Activated CD4-positive, alpha-beta memory T cell treated with anti-CD3 and anti-CD28 coated beads for 36 hours (primary cell): ENCODE measurements at regions not wholly inside any gene's neighbourhood (a gene's known extent, or its start where the extent isn't known, plus 50 kb on each side); places are given as distances from the start of the nearest gene placed in this dataset.

ENCODE experiments used
- CTCF ChIA-PET: fragments of 350-600 bp; sonication (Branson Sonifier 250); formaldehyde crosslinking; loops from one replicate; lab custom pipeline; 2021; ENCODE audit warnings: antibody characterized with exemption, inconsistent platforms; lab: Charles Lee
- POLR2A ChIA-PET: fragments of 350-600 bp; sonication (Branson Sonifier 250); formaldehyde crosslinking; loops from one replicate; lab custom pipeline; 2021; ENCODE audit warnings: antibody characterized with exemption; lab: Charles Lee
- DNase-seq: peaks from one replicate; pipeline ENCODE4 v3.0.0-alpha.2; 2020
- H3K27ac Mint-ChIP-seq: one replicate; pipeline ENCODE4 v1.8.0; 2021; ENCODE audit warnings: mixed read lengths
- H3K27me3 Mint-ChIP-seq: one replicate; pipeline ENCODE4 v1.8.0; 2021; ENCODE audit warnings: mixed read lengths
- H3K36me3 Mint-ChIP-seq: one replicate; pipeline ENCODE4 v1.8.0; 2021; ENCODE audit warnings: mixed read lengths
- H3K4me1 Mint-ChIP-seq: one replicate; pipeline ENCODE4 v1.8.0; 2021; ENCODE audit warnings: low read depth, mixed read lengths
- H3K4me3 Mint-ChIP-seq: one replicate; pipeline ENCODE4 v1.8.0; 2021; ENCODE audit warnings: mild to moderate bottlenecking, mixed read lengths
- H3K9me3 Mint-ChIP-seq: one replicate; pipeline ENCODE4 v1.8.0; 2021; ENCODE audit warnings: mixed read lengths
- intact Hi-C: fragments of 100-400 bp; cut with micrococcal nuclease; formaldehyde crosslinking; loops from one replicate; pipeline ENCODE4 v1.15.1; 2023

GRCh38 chr3:106720510-106720909, 656.7 kb upstream of the CCDC54 start:
- intact Hi-C loops: no loop called here
- Mint-ChIP-seq H3K36me3 (no peaks in the 10 kb centered on the region), H3K27me3 (peaks cover 1% of the 10 kb centered on the region), H3K9me3 (no peaks in the 10 kb centered on the region), H3K27ac (no peak overlapping the region), H3K4me1 (no peaks in the 10 kb centered on the region), H3K4me3 (no peak overlapping the region)
- DNase-seq: no peak
- ChIA-PET CTCF (no interaction called here), POLR2A (no interaction called here)

GRCh38 chr3:106725566-106725965, 651.7 kb upstream of the CCDC54 start:
- intact Hi-C loops: no loop called here

GRCh38 chr3:106728315-106729098, 648.7 kb upstream of the CCDC54 start:
- H3K36me3 Mint-ChIP-seq: no peaks in the 10 kb centered on the region
- no peak for DNase-seq
- intact Hi-C loops: no loop called here
- CTCF ChIA-PET: no interaction called here
- no peaks in the 10 kb centered on the region for H3K9me3 Mint-ChIP-seq
- H3K27me3 Mint-ChIP-seq: peaks cover 1% of the 10 kb centered on the region
- H3K4me1 Mint-ChIP-seq: no peaks in the 10 kb centered on the region
- POLR2A ChIA-PET: no interaction called here
- no peak overlapping the region for H3K4me3 Mint-ChIP-seq
- no peak overlapping the region for H3K27ac Mint-ChIP-seq

More at GRCh38 chr3:106725566-106725965, 651.7 kb upstream of the CCDC54 start:
- POLR2A ChIA-PET: no interaction called here
- Mint-ChIP-seq H3K27me3 (peaks cover 1% of the 10 kb centered on the region), H3K36me3 (no peaks in the 10 kb centered on the region), H3K27ac (no peak overlapping the region), H3K4me3 (no peak overlapping the region), H3K9me3 (no peaks in the 10 kb centered on the region), H3K4me1 (no peaks in the 10 kb centered on the region)
- CTCF ChIA-PET: no interaction called here
- no peak for DNase-seq

GRCh38 chr3:106729481-106729880, 647.8 kb upstream of the CCDC54 start:
- no peaks in the 10 kb centered on the region for H3K36me3 Mint-ChIP-seq
- ChIA-PET CTCF (no interaction called here), POLR2A (no interaction called here)
- no peak overlapping the region for H3K27ac Mint-ChIP-seq
- H3K27me3 Mint-ChIP-seq: peaks cover 1% of the 10 kb centered on the region
- no peak overlapping the region for H3K4me3 Mint-ChIP-seq
- intact Hi-C loops: no loop called here
- no peaks in the 10 kb centered on the region for H3K9me3 Mint-ChIP-seq
- no peak for DNase-seq
- no peaks in the 10 kb centered on the region for H3K4me1 Mint-ChIP-seq

- POLR2A ChIA-PET: no interaction called here
- intact Hi-C loops: no loop called here
These were observed 646.0 kb upstream of the CCDC54 start for GRCh38 chr3:106731230-106731629.

GRCh38 chr3:106734712-106735111, 642.5 kb upstream of the CCDC54 start:
- no peak for DNase-seq
- Mint-ChIP-seq H3K4me3 (no peak overlapping the region), H3K27me3 (no peaks in the 10 kb centered on the region), H3K9me3 (no peaks in the 10 kb centered on the region), H3K36me3 (no peaks in the 10 kb centered on the region), H3K4me1 (no peaks in the 10 kb centered on the region), H3K27ac (no peak overlapping the region)
- ChIA-PET POLR2A (no interaction called here), CTCF (no interaction called here)
- intact Hi-C loops: no loop called here

More at GRCh38 chr3:106731230-106731629, 646.0 kb upstream of the CCDC54 start:
- H3K9me3 Mint-ChIP-seq: no peaks in the 10 kb centered on the region
- no peaks in the 10 kb centered on the region for H3K4me1 Mint-ChIP-seq
- no peak overlapping the region for H3K27ac Mint-ChIP-seq
- peaks cover 1% of the 10 kb centered on the region for H3K27me3 Mint-ChIP-seq
- no peak overlapping the region for H3K4me3 Mint-ChIP-seq
- H3K36me3 Mint-ChIP-seq: no peaks in the 10 kb centered on the region
- CTCF ChIA-PET: no interaction called here
- no peak for DNase-seq

- intact Hi-C loops: no loop called here
- H3K27me3 Mint-ChIP-seq: no peaks in the 10 kb centered on the region
- POLR2A ChIA-PET: no interaction called here
These were observed 640.0 kb upstream of the CCDC54 start for GRCh38 chr3:106737265-106737664.

GRCh38 chr3:106740116-106740515, 637.1 kb upstream of the CCDC54 start:
- H3K4me3 Mint-ChIP-seq: no peak overlapping the region
- no peaks in the 10 kb centered on the region for H3K36me3 Mint-ChIP-seq
- no peaks in the 10 kb centered on the region for H3K4me1 Mint-ChIP-seq
- H3K27ac Mint-ChIP-seq: no peak overlapping the region
- no peaks in the 10 kb centered on the region for H3K27me3 Mint-ChIP-seq
- H3K9me3 Mint-ChIP-seq: no peaks in the 10 kb centered on the region
- ChIA-PET POLR2A (no interaction called here), CTCF (no interaction called here)
- DNase-seq: no peak
- intact Hi-C loops: no loop called here

More at GRCh38 chr3:106737265-106737664, 640.0 kb upstream of the CCDC54 start:
- CTCF ChIA-PET: no interaction called here
- Mint-ChIP-seq H3K4me3 (no peak overlapping the region), H3K27ac (no peak overlapping the region), H3K4me1 (no peaks in the 10 kb centered on the region), H3K9me3 (no peaks in the 10 kb centered on the region), H3K36me3 (no peaks in the 10 kb centered on the region)
- DNase-seq: no peak

GRCh38 chr3:106745344-106746168, 631.7 kb upstream of the CCDC54 start:
- H3K4me3 Mint-ChIP-seq: no peak overlapping the region
- ChIA-PET POLR2A (no interaction called here), CTCF (no interaction called here)
- no peaks in the 10 kb centered on the region for H3K9me3 Mint-ChIP-seq
- intact Hi-C loops: no loop called here
- H3K27me3 Mint-ChIP-seq: peaks cover 5% of the 10 kb centered on the region
- H3K27ac Mint-ChIP-seq: no peak overlapping the region
- no peak for DNase-seq
- no peaks in the 10 kb centered on the region for H3K4me1 Mint-ChIP-seq
- no peaks in the 10 kb centered on the region for H3K36me3 Mint-ChIP-seq

- Mint-ChIP-seq H3K27me3 (peaks cover 5% of the 10 kb centered on the region), H3K36me3 (no peaks in the 10 kb centered on the region), H3K9me3 (no peaks in the 10 kb centered on the region), H3K4me3 (no peak overlapping the region), H3K27ac (no peak overlapping the region), H3K4me1 (no peaks in the 10 kb centered on the region)
- ChIA-PET CTCF (no interaction called here), POLR2A (no interaction called here)
- intact Hi-C loops: no loop called here
- no peak for DNase-seq
These were observed 631.0 kb upstream of the CCDC54 start for GRCh38 chr3:106746286-106746685.

- POLR2A ChIA-PET: no interaction called here
- intact Hi-C loops: no loop called here
- Mint-ChIP-seq H3K9me3 (no peaks in the 10 kb centered on the region), H3K4me3 (no peak overlapping the region), H3K36me3 (no peaks in the 10 kb centered on the region), H3K4me1 (no peaks in the 10 kb centered on the region), H3K27ac (no peak overlapping the region), H3K27me3 (peaks cover 5% of the 10 kb centered on the region)
- DNase-seq: no peak
- CTCF ChIA-PET: no interaction called here
These were observed 628.6 kb upstream of the CCDC54 start for GRCh38 chr3:106748472-106749262.

- no peak overlapping the region for H3K27ac Mint-ChIP-seq
- DNase-seq: no peak
- peaks cover 5% of the 10 kb centered on the region for H3K27me3 Mint-ChIP-seq
- CTCF ChIA-PET: interaction anchor here (1.0 kb wide), 1 partner anchor 10 kb away, joined by 3 read pairs; no protein-coding TSS in a partner anchor
- H3K9me3 Mint-ChIP-seq: peaks cover 6% of the 10 kb centered on the region
- no peak overlapping the region for H3K4me3 Mint-ChIP-seq
- H3K36me3 Mint-ChIP-seq: no peaks in the 10 kb centered on the region
- intact Hi-C loops: no loop called here
- H3K4me1 Mint-ChIP-seq: no peaks in the 10 kb centered on the region
- POLR2A ChIA-PET: no interaction called here
These were observed 627.1 kb upstream of the CCDC54 start for GRCh38 chr3:106750092-106750491.
